IMR-90 (cell line): ENCODE measurements at regions not wholly inside any gene's neighbourhood (a gene's known extent, or its start where the extent isn't known, plus 50 kb on each side); places are given as distances from the start of the nearest gene placed in this dataset.

Experiments
- ATAC-seq: fragments of 200-7000 bp; cut with Tn5 transposase; 2 replicates; pipeline ENCODE4 v1.9.1; 2020; ENCODE audit warnings: low read depth, mild to moderate bottlenecking, moderate library complexity
- BruUV-seq: library from RNA; stranded (reverse); fragments of 400-500 nt; replicated peaks from 2 replicates; lab custom pipeline; 2021; lab: Mats Ljungman, UMichigan
- CTCF ChIA-PET: fragments of 300-600 bp; formaldehyde crosslinking; extraction: SDS; loops from one replicate; lab custom pipeline; 2021; ENCODE audit warnings: antibody characterized with exemption; lab: Yijun Ruan, JAX
- POLR2A ChIA-PET: fragments of 300-600 bp; sonication (Branson Sonifier 250); formaldehyde crosslinking; loops from one replicate; lab custom pipeline; 2022; ENCODE audit warnings: antibody characterized with exemption; ENCODE audit not compliant: unreplicated experiment; lab: Charles Lee
- DNase-seq: peaks from one replicate; pipeline ENCODE4 v3.0.0; 2013
- H2AFZ ChIP-seq: replicated peaks from 2 replicates; pipeline ENCODE3; 2013; ENCODE audit warnings: low read length, mild to moderate bottlenecking; ENCODE audit not compliant: poor library complexity
- H2AK5ac ChIP-seq: 2 replicates; pipeline ENCODE4 v1.6.1; 2013; ENCODE audit warnings: low read depth, low read length, inconsistent platforms
- H2AK9ac ChIP-seq: replicated peaks from 2 replicates; pipeline ENCODE3; 2013; ENCODE audit warnings: mild to moderate bottlenecking, low read depth, low read length, moderate library complexity; ENCODE audit not compliant: poor library complexity
- H2BK120ac ChIP-seq: 2 replicates; pipeline ENCODE4 v1.6.1; 2013; ENCODE audit warnings: low read depth, low read length, inconsistent platforms
- H2BK15ac ChIP-seq: 3 replicates; pipeline ENCODE4 v1.6.1; 2013; ENCODE audit warnings: low read depth, low read length, inconsistent platforms
- H2BK20ac ChIP-seq: 2 replicates; pipeline ENCODE4 v1.6.1; 2013; ENCODE audit warnings: low read depth, mild to moderate bottlenecking, inconsistent platforms, low read length, moderate library complexity
- H2BK5ac ChIP-seq: 2 replicates; pipeline ENCODE4 v1.6.1; 2013; ENCODE audit warnings: mild to moderate bottlenecking, low read depth, low read length, inconsistent platforms; ENCODE audit not compliant: poor library complexity, severe bottlenecking
- H3K14ac ChIP-seq: replicated peaks from 2 replicates; pipeline ENCODE4 v1.6.1; 2013; ENCODE audit warnings: low read depth, low read length, inconsistent platforms
- H3K18ac ChIP-seq: 2 replicates; pipeline ENCODE4 v1.6.1; 2013; ENCODE audit warnings: low read depth, low read length, control low read depth
- H3K23ac ChIP-seq: 2 replicates; pipeline ENCODE4 v1.6.1; 2013; ENCODE audit warnings: low read depth, low read length, inconsistent platforms
- H3K27ac ChIP-seq: 2 replicates; pipeline ENCODE4 v1.5.1; 2013; ENCODE audit warnings: mild to moderate bottlenecking, control low read depth, low read length; ENCODE audit not compliant: insufficient read depth
- H3K27me3 ChIP-seq: 2 replicates; pipeline ENCODE4 v1.6.1; 2013; ENCODE audit warnings: low read length; ENCODE audit not compliant: control insufficient read depth, insufficient read depth
- H3K36me3 ChIP-seq: 2 replicates; pipeline ENCODE4 v1.6.1; 2013; ENCODE audit warnings: low read length, mixed read lengths; ENCODE audit not compliant: control insufficient read depth, insufficient read depth
- H3K4ac ChIP-seq: 2 replicates; pipeline ENCODE4 v1.6.1; 2013; ENCODE audit warnings: low read depth, low read length, inconsistent platforms
- H3K4me1 ChIP-seq: 2 replicates; pipeline ENCODE4 v1.6.1; 2013; ENCODE audit warnings: low read length, mixed read lengths; ENCODE audit not compliant: control insufficient read depth, insufficient read depth
- H3K4me2 ChIP-seq: 2 replicates; pipeline ENCODE4 v1.6.1; 2013; ENCODE audit warnings: low read depth, mild to moderate bottlenecking, control low read depth, low read length, moderate library complexity
- H3K4me3 ChIP-seq: 2 replicates; pipeline ENCODE4 v1.5.1; 2013; ENCODE audit warnings: low read depth, mild to moderate bottlenecking, control low read depth, low read length, moderate library complexity; ENCODE audit not compliant: insufficient read depth
- H3K56ac ChIP-seq: 2 replicates; pipeline ENCODE4 v1.6.1; 2013; ENCODE audit warnings: low read length, inconsistent platforms; ENCODE audit not compliant: insufficient read depth; ENCODE audit errors: extremely low read depth
- H3K79me1 ChIP-seq, 2 experiments: 2 replicates each; pipeline ENCODE4 v1.6.1; 2013; ENCODE audit warnings: low read length in 2 of 2, inconsistent platforms in 1 of 2, low read depth in 1 of 2
- H3K9ac ChIP-seq: 2 replicates; pipeline ENCODE4 v1.6.1; 2013; ENCODE audit warnings: low read depth, low read length, control low read depth
- H3K9me1 ChIP-seq: 2 replicates; pipeline ENCODE4 v1.6.1; 2013; ENCODE audit warnings: low read length, inconsistent platforms; ENCODE audit not compliant: insufficient read depth
- H3K9me3 ChIP-seq: 2 replicates; pipeline ENCODE4 v1.6.1; 2013; ENCODE audit warnings: low read length; ENCODE audit not compliant: control insufficient read depth, insufficient read depth
- H4K20me1 ChIP-seq: 2 replicates; pipeline ENCODE4 v1.6.1; 2013; ENCODE audit warnings: low read length, inconsistent platforms; ENCODE audit not compliant: insufficient read depth
- H4K5ac ChIP-seq: 2 replicates; pipeline ENCODE4 v1.6.1; 2013; ENCODE audit warnings: mild to moderate bottlenecking, low read depth, low read length, control low read depth
- H4K8ac ChIP-seq, 2 experiments: 2 replicates each; pipeline ENCODE4 v1.6.1; 2013; ENCODE audit warnings: low read depth in 2 of 2, low read length in 2 of 2, control low read depth in 1 of 2, inconsistent platforms in 1 of 2
- H4K91ac ChIP-seq: 2 replicates; pipeline ENCODE4 v1.6.1; 2013; ENCODE audit warnings: low read depth, low read length, inconsistent platforms; ENCODE audit not compliant: insufficient read depth
- BHLHE40 ChIP-seq: fragments of 150-350 bp; IDR thresholded peaks from 2 replicates; pipeline ENCODE4 v1.6.1; 2016; ENCODE audit warnings: mild to moderate bottlenecking, low read depth, low read length
- CEBPB ChIP-seq: IDR thresholded peaks from 2 replicates; pipeline ENCODE4 v1.6.1; 2012; ENCODE audit warnings: low read depth, low read length, improper control_type of control experiment
- CHD1 ChIP-seq: IDR thresholded peaks from 2 replicates; pipeline ENCODE4 v1.6.1; 2012; ENCODE audit warnings: low read depth, low read length, improper control_type of control experiment
- FOS ChIP-seq: fragments of 150-350 bp; IDR thresholded peaks from 2 replicates; pipeline ENCODE4 v1.6.1; 2016; ENCODE audit warnings: low read depth, low read length
- MAFK ChIP-seq: IDR thresholded peaks from 2 replicates; pipeline ENCODE4 v1.6.1; 2012; ENCODE audit warnings: low read depth, low read length, improper control_type of control experiment
- MAZ ChIP-seq: IDR thresholded peaks from 2 replicates; pipeline ENCODE4 v1.6.1; 2012; ENCODE audit warnings: low read depth, mild to moderate bottlenecking, low read length, improper control_type of control experiment, moderate library complexity, borderline replicate concordance
- NFE2L2 ChIP-seq: fragments of 150-350 bp; IDR thresholded peaks from 2 replicates; pipeline ENCODE4 v1.6.1; 2016; ENCODE audit warnings: low read depth, mild to moderate bottlenecking, low read length
- RAD21 ChIP-seq: IDR thresholded peaks from 2 replicates; pipeline ENCODE4 v1.6.1; 2012; ENCODE audit warnings: low read length, improper control_type of control experiment
- RCOR1 ChIP-seq: IDR thresholded peaks from 2 replicates; pipeline ENCODE4 v1.6.1; 2012; ENCODE audit warnings: mild to moderate bottlenecking, low read length, improper control_type of control experiment; ENCODE audit not compliant: insufficient replicate concordance
- RFX5 ChIP-seq: IDR thresholded peaks from 2 replicates; pipeline ENCODE4 v1.8.0; 2012; ENCODE audit warnings: low read depth, mild to moderate bottlenecking, low read length, moderate library complexity
- SMC3 ChIP-seq: fragments of 150-350 bp; IDR thresholded peaks from 2 replicates; pipeline ENCODE4 v1.6.1; 2016; ENCODE audit warnings: low read depth, mild to moderate bottlenecking, antibody characterized with exemption, low read length, moderate library complexity
- USF2 ChIP-seq: fragments of 150-350 bp; IDR thresholded peaks from 2 replicates; pipeline ENCODE4 v1.6.1; 2017; ENCODE audit warnings: mild to moderate bottlenecking, antibody characterized with exemption, low read length, low read depth
- WGBS, 2 experiments: methylation state at CpG; one replicate each; pipeline versions ENCODE4 v1.1.5 to v1.1.7; 2013; ENCODE audit warnings: missing lambda C conversion rate in 2 of 2; ENCODE audit not compliant: insufficient read length in 1 of 2; ENCODE audit errors: extremely low coverage in 2 of 2; 5-methylcytosine and 5-hydroxymethylcytosine counted together
- dilution Hi-C: fragments of 300-500 bp; cut with HindIII; formaldehyde crosslinking; loops from one replicate; pipeline ENCODE4 v1.14.3; 2018; ENCODE audit warnings: low sequenced_read_pairs; ENCODE audit not compliant: unreplicated experiment
- in situ Hi-C: fragments of 300-500 bp; cut with MboI; formaldehyde crosslinking; loops from 3 replicates; pipeline ENCODE4 v1.14.3; 2019; ENCODE audit warnings: low sequenced_read_pairs, inconsistent platforms, mixed read lengths
- intact Hi-C: fragments of 100-400 bp; cut with micrococcal nuclease; formaldehyde crosslinking; loops from 2 replicates; pipeline ENCODE4 v1.10.0; 2022
- TF ChIP-seq, protein P1 (sequence below): fragments of 150-350 bp; IDR thresholded peaks from 2 replicates; pipeline ENCODE4 v1.6.1; 2016; ENCODE audit warnings: low read depth, mild to moderate bottlenecking, low read length, moderate library complexity, borderline replicate concordance
- TF ChIP-seq, protein P2 (sequence below): conservative IDR thresholded peaks from 2 replicates; pipeline ENCODE4 v1.5.1; 2012; ENCODE audit warnings: mild to moderate bottlenecking, low read depth, low read length, improper control_type of control experiment

GRCh38 chr6:97958134-97958533 is 675.1 kb upstream of the MMS22L start:
- no peak overlapping the region for H3K27ac ChIP-seq
- H3K23ac ChIP-seq = no peak overlapping the region
- no TSS peak for BruUV-seq
- DNase-seq (no peak), ATAC-seq (no peak)
- H3K9me3 ChIP-seq = no peaks in the 10 kb centered on the region
- no peak overlapping the region for H2AFZ ChIP-seq
- ChIA-PET POLR2A (no interaction called here), CTCF (no interaction called here)
- no peak for TF ChIP-seq CEBPB
- TF ChIP-seq, protein P1, sequence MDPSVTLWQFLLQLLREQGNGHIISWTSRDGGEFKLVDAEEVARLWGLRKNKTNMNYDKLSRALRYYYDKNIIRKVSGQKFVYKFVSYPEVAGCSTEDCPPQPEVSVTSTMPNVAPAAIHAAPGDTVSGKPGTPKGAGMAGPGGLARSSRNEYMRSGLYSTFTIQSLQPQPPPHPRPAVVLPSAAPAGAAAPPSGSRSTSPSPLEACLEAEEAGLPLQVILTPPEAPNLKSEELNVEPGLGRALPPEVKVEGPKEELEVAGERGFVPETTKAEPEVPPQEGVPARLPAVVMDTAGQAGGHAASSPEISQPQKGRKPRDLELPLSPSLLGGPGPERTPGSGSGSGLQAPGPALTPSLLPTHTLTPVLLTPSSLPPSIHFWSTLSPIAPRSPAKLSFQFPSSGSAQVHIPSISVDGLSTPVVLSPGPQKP = no peak
- TF ChIP-seq, protein P2, sequence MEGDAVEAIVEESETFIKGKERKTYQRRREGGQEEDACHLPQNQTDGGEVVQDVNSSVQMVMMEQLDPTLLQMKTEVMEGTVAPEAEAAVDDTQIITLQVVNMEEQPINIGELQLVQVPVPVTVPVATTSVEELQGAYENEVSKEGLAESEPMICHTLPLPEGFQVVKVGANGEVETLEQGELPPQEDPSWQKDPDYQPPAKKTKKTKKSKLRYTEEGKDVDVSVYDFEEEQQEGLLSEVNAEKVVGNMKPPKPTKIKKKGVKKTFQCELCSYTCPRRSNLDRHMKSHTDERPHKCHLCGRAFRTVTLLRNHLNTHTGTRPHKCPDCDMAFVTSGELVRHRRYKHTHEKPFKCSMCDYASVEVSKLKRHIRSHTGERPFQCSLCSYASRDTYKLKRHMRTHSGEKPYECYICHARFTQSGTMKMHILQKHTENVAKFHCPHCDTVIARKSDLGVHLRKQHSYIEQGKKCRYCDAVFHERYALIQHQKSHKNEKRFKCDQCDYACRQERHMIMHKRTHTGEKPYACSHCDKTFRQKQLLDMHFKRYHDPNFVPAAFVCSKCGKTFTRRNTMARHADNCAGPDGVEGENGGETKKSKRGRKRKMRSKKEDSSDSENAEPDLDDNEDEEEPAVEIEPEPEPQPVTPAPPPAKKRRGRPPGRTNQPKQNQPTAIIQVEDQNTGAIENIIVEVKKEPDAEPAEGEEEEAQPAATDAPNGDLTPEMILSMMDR = no peak
- no peak for TF ChIP-seq NFE2L2
- no peak for TF ChIP-seq FOS
- no peak for TF ChIP-seq BHLHE40
- no peak for TF ChIP-seq CHD1
- no peak for TF ChIP-seq USF2
- no peak for TF ChIP-seq RAD21
- TF ChIP-seq MAFK = no peak
- TF ChIP-seq SMC3 = no peak
- TF ChIP-seq RFX5 = no peak
- TF ChIP-seq MAZ = no peak
- no peak for TF ChIP-seq RCOR1
- no peak overlapping the region for H4K8ac ChIP-seq
- H3K14ac ChIP-seq = no peak overlapping the region
- WGBS, 2 experiments = no CpG with 5 or more reads among the region's 8 CpGs
- H3K4me1 ChIP-seq = no peaks in the 10 kb centered on the region
- no peak overlapping the region for H2BK120ac ChIP-seq
- H4K91ac ChIP-seq = no peak overlapping the region
- in situ Hi-C loops = no loop called here
- no peaks in the 10 kb centered on the region for H3K27me3 ChIP-seq
- no peak overlapping the region for H2BK20ac ChIP-seq
- no peak overlapping the region for H3K18ac ChIP-seq
- H2BK15ac ChIP-seq = no peak overlapping the region
- no peaks in the 10 kb centered on the region for H3K36me3 ChIP-seq
- H2AK9ac ChIP-seq = no peak overlapping the region
- no peaks in the 10 kb centered on the region for H3K79me1 ChIP-seq
- H4K5ac ChIP-seq = no peak overlapping the region
- no peaks in the 10 kb centered on the region for H3K9me1 ChIP-seq
- no peaks in the 10 kb centered on the region for H4K20me1 ChIP-seq
- no peak overlapping the region for H3K56ac ChIP-seq
- H3K4me2 ChIP-seq = no peak overlapping the region
- H2AK5ac ChIP-seq = no peak overlapping the region
- no peak overlapping the region for H2BK5ac ChIP-seq
- intact Hi-C loops = no loop called here
- dilution Hi-C loops = no loop called here
- H3K4me3 ChIP-seq = no peak overlapping the region
- H3K4ac ChIP-seq = no peak overlapping the region
- no peak overlapping the region for H3K9ac ChIP-seq
